Parathyroid adenoma (tissue), 2 donors: ENCODE measurements at regions not wholly inside any gene's neighbourhood (a gene's known extent, or its start where the extent isn't known, plus 50 kb on each side); places are given as distances from the start of the nearest gene placed in this dataset.

ENCODE experiments used
- H2AFZ ChIP-seq: fragments of 300-600 bp; sonication (generic); one replicate; pipeline ENCODE4 v1.7.0; 2017; ENCODE audit warnings: antibody characterized with exemption, mild to moderate bottlenecking
- H3K27ac ChIP-seq: fragments of 300-600 bp; sonication (generic); one replicate; pipeline ENCODE4 v1.7.0; 2017
- H3K27me3 ChIP-seq: fragments of 300-600 bp; sonication (generic); one replicate; pipeline ENCODE4 v1.7.0; 2017; ENCODE audit warnings: low read length; ENCODE audit not compliant: control insufficient read depth, insufficient read depth
- H3K36me3 ChIP-seq: fragments of 300-600 bp; sonication (generic); one replicate; pipeline ENCODE4 v1.7.0; 2017; ENCODE audit warnings: low read length; ENCODE audit not compliant: control insufficient read depth, insufficient read depth
- H3K4me1 ChIP-seq: fragments of 300-600 bp; sonication (generic); one replicate; pipeline ENCODE4 v1.7.0; 2017; ENCODE audit warnings: control low read depth
- H3K4me2 ChIP-seq: fragments of 300-600 bp; sonication (generic); one replicate; pipeline ENCODE4 v1.7.0; 2017; ENCODE audit warnings: low read length
- H3K4me3 ChIP-seq: fragments of 300-600 bp; sonication (generic); one replicate; pipeline ENCODE4 v1.7.0; 2017; ENCODE audit warnings: low read depth, low read length
- H3K79me2 ChIP-seq: fragments of 300-600 bp; sonication (generic); one replicate; pipeline ENCODE4 v1.7.0; 2017; ENCODE audit warnings: control low read depth
- H3K9ac ChIP-seq: fragments of 300-600 bp; sonication (generic); one replicate; pipeline ENCODE4 v1.7.0; 2017; ENCODE audit warnings: mild to moderate bottlenecking
- H3K9me3 ChIP-seq: fragments of 300-600 bp; sonication (generic); one replicate; pipeline ENCODE4 v1.7.0; 2017; ENCODE audit warnings: low read length; ENCODE audit not compliant: control insufficient read depth
- TF ChIP-seq, protein P1 (sequence below): fragments of 300-600 bp; sonication (generic); IDR thresholded peaks from one replicate; pipeline ENCODE4 v1.7.0; 2017; ENCODE audit warnings: antibody characterized with exemption, mild to moderate bottlenecking
- donor health status: primary hyperparathyroidism.

- no peak overlapping the region for H3K27ac ChIP-seq
- no peak overlapping the region for H3K4me3 ChIP-seq
- H3K9me3 ChIP-seq: no peaks in the 10 kb centered on the region
- no peaks in the 10 kb centered on the region for H3K27me3 ChIP-seq
- TF ChIP-seq, protein P1, sequence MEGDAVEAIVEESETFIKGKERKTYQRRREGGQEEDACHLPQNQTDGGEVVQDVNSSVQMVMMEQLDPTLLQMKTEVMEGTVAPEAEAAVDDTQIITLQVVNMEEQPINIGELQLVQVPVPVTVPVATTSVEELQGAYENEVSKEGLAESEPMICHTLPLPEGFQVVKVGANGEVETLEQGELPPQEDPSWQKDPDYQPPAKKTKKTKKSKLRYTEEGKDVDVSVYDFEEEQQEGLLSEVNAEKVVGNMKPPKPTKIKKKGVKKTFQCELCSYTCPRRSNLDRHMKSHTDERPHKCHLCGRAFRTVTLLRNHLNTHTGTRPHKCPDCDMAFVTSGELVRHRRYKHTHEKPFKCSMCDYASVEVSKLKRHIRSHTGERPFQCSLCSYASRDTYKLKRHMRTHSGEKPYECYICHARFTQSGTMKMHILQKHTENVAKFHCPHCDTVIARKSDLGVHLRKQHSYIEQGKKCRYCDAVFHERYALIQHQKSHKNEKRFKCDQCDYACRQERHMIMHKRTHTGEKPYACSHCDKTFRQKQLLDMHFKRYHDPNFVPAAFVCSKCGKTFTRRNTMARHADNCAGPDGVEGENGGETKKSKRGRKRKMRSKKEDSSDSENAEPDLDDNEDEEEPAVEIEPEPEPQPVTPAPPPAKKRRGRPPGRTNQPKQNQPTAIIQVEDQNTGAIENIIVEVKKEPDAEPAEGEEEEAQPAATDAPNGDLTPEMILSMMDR: no peak
- no peaks in the 10 kb centered on the region for H3K79me2 ChIP-seq
- H2AFZ ChIP-seq: no peak overlapping the region
- H3K36me3 ChIP-seq: no peaks in the 10 kb centered on the region
- no peaks in the 10 kb centered on the region for H3K4me1 ChIP-seq
- no peak overlapping the region for H3K4me2 ChIP-seq
- no peak overlapping the region for H3K9ac ChIP-seq
Measured at GRCh38 chr9:81466981-81467380, 222.4 kb downstream of the TLE1 start.

- H3K4me3 ChIP-seq: no peak overlapping the region
- H3K9ac ChIP-seq: no peak overlapping the region
- H3K36me3 ChIP-seq: no peaks in the 10 kb centered on the region
- TF ChIP-seq, protein P1: no peak
- H3K79me2 ChIP-seq: no peaks in the 10 kb centered on the region
- H3K27ac ChIP-seq: no peak overlapping the region
- no peak overlapping the region for H2AFZ ChIP-seq
- H3K9me3 ChIP-seq: no peaks in the 10 kb centered on the region
- no peaks in the 10 kb centered on the region for H3K27me3 ChIP-seq
- H3K4me1 ChIP-seq: no peaks in the 10 kb centered on the region
- no peak overlapping the region for H3K4me2 ChIP-seq
Measured at GRCh38 chr9:81465468-81466011, 223.8 kb downstream of the TLE1 start.

DNA sequence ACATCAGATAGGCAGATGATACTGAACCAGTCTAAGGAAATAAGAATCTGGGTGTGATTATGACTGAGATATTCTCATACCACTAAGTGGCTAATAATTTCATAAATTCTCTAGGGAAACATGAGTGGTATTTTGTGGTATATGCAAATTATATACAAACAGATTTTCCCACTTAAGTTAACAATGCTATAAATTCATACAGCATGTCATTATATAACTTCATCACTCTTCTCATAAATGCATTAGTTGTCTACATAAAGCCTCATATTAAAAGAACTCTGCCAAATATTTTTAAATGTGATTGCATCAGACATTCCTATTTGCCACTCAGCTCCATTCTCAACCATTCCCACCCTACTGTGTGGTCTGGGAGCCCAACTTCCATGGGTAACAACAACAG, 226.5 kb downstream of the TLE1 start:
- Histone ChIP-seq H3K27me3 (no peaks in the 10 kb centered on the region), H3K36me3 (no peaks in the 10 kb centered on the region), H3K4me3 (no peak overlapping the region), H3K4me1 (no peaks in the 10 kb centered on the region), H3K79me2 (no peaks in the 10 kb centered on the region), H3K4me2 (no peak overlapping the region), H3K27ac (no peak overlapping the region), H3K9me3 (no peaks in the 10 kb centered on the region), H2AFZ (no peak overlapping the region), H3K9ac (no peak overlapping the region)
- TF ChIP-seq, protein P1: no peak

- Histone ChIP-seq H3K4me2 (no peak overlapping the region), H3K27ac (no peak overlapping the region), H3K27me3 (no peaks in the 10 kb centered on the region), H3K4me3 (no peak overlapping the region), H3K36me3 (no peaks in the 10 kb centered on the region), H3K9ac (no peak overlapping the region), H3K4me1 (no peaks in the 10 kb centered on the region), H2AFZ (no peak overlapping the region), H3K9me3 (no peaks in the 10 kb centered on the region), H3K79me2 (no peaks in the 10 kb centered on the region)
- TF ChIP-seq, protein P1: no peak
Measured at GRCh38 chr9:81461196-81461595, 228.2 kb downstream of the TLE1 start.

DNA sequence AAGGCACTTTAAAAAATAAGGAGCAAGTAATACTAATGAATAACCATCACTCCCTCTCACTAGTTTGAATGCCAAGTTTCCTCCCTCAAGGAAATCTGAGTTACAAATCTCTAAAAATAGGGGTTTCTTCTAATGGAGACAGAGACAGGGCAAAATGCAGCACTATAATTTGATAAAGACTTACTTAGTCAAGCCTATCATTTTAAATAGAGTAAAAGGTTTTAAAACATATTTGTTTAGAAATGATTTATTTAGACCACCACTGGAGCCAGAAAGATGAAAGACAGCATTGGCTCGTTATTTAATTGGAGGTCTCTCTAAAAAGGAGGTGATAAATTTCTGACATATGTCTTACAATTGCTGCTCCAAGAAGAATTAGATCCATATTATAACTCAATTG, 228.7 kb downstream of the TLE1 start:
- no peak overlapping the region for H3K9ac ChIP-seq
- H3K27me3 ChIP-seq: no peaks in the 10 kb centered on the region
- H3K79me2 ChIP-seq: no peaks in the 10 kb centered on the region
- H3K4me3 ChIP-seq: no peak overlapping the region
- H3K4me2 ChIP-seq: no peak overlapping the region
- H3K9me3 ChIP-seq: no peaks in the 10 kb centered on the region
- H2AFZ ChIP-seq: no peak overlapping the region
- no peaks in the 10 kb centered on the region for H3K36me3 ChIP-seq
- TF ChIP-seq, protein P1: no peak
- no peaks in the 10 kb centered on the region for H3K4me1 ChIP-seq
- H3K27ac ChIP-seq: no peak overlapping the region
